HEK293 (cell line): ENCODE measurements at regions not wholly inside any gene's neighbourhood (a gene's known extent, or its start where the extent isn't known, plus 50 kb on each side); places are given as distances from the start of the nearest gene placed in this dataset.

Experiments
- GLIS2 ChIP-seq: fragments of 450-650 bp; formaldehyde crosslinking; IDR thresholded peaks from 2 replicates; pipeline ENCODE4 v1.5.1; 2016; ENCODE audit warnings: missing biosample characterization, missing genetic modification characterization
- ZNF184 ChIP-seq: fragments of 450-650 bp; IDR thresholded peaks from 2 replicates; pipeline ENCODE4 v1.5.1; 2018; ENCODE audit warnings: missing biosample characterization, mild to moderate bottlenecking, missing genetic modification characterization
- ZNF223 ChIP-seq: fragments of 450-650 bp; formaldehyde crosslinking; IDR thresholded peaks from 2 replicates; pipeline ENCODE4 v1.5.1; 2016; ENCODE audit warnings: missing biosample characterization, missing genetic modification characterization
- TF ChIP-seq, protein P1 (sequence below): fragments of 450-650 bp; formaldehyde crosslinking; IDR thresholded peaks from 2 replicates; pipeline ENCODE4 v1.5.1; 2016; ENCODE audit warnings: missing biosample characterization, missing genetic modification characterization
- TF ChIP-seq, protein P2 (sequence below): fragments of 450-650 bp; formaldehyde crosslinking; IDR thresholded peaks from 2 replicates; pipeline ENCODE4 v1.5.1; 2016; ENCODE audit warnings: missing biosample characterization, missing genetic modification characterization

DNA sequence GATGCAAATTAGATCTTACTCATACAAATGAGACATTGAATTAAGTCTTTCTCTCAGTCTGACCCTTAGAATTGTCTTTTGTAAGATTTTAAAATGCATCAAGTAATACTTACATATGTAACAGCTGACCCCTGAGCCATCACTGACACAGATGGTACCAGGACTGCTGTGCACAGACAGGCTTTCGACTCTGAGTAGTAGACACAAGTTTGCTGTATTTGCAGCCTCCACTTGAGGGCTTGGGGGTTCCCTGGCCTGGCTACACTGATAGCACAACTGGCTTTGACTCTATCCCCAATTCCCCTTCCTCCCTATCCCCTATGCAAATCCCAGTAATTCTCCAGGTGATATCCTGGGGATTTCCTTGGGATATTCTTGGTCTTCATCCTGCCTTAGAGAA, 200.7 kb downstream of the RPIA start:
- TF ChIP-seq, protein P1, sequence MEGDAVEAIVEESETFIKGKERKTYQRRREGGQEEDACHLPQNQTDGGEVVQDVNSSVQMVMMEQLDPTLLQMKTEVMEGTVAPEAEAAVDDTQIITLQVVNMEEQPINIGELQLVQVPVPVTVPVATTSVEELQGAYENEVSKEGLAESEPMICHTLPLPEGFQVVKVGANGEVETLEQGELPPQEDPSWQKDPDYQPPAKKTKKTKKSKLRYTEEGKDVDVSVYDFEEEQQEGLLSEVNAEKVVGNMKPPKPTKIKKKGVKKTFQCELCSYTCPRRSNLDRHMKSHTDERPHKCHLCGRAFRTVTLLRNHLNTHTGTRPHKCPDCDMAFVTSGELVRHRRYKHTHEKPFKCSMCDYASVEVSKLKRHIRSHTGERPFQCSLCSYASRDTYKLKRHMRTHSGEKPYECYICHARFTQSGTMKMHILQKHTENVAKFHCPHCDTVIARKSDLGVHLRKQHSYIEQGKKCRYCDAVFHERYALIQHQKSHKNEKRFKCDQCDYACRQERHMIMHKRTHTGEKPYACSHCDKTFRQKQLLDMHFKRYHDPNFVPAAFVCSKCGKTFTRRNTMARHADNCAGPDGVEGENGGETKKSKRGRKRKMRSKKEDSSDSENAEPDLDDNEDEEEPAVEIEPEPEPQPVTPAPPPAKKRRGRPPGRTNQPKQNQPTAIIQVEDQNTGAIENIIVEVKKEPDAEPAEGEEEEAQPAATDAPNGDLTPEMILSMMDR (tag by site-specific recombination), result no peak
- TF ChIP-seq, protein P2, sequence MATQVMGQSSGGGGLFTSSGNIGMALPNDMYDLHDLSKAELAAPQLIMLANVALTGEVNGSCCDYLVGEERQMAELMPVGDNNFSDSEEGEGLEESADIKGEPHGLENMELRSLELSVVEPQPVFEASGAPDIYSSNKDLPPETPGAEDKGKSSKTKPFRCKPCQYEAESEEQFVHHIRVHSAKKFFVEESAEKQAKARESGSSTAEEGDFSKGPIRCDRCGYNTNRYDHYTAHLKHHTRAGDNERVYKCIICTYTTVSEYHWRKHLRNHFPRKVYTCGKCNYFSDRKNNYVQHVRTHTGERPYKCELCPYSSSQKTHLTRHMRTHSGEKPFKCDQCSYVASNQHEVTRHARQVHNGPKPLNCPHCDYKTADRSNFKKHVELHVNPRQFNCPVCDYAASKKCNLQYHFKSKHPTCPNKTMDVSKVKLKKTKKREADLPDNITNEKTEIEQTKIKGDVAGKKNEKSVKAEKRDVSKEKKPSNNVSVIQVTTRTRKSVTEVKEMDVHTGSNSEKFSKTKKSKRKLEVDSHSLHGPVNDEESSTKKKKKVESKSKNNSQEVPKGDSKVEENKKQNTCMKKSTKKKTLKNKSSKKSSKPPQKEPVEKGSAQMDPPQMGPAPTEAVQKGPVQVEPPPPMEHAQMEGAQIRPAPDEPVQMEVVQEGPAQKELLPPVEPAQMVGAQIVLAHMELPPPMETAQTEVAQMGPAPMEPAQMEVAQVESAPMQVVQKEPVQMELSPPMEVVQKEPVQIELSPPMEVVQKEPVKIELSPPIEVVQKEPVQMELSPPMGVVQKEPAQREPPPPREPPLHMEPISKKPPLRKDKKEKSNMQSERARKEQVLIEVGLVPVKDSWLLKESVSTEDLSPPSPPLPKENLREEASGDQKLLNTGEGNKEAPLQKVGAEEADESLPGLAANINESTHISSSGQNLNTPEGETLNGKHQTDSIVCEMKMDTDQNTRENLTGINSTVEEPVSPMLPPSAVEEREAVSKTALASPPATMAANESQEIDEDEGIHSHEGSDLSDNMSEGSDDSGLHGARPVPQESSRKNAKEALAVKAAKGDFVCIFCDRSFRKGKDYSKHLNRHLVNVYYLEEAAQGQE (tag by site-specific recombination), result no peak
- no peak for TF ChIP-seq ZNF223 (tag by site-specific recombination)
- no peak for TF ChIP-seq ZNF184 (tag by site-specific recombination)
- TF ChIP-seq GLIS2 (tag by site-specific recombination), result no peak
